ENCODE measurements at regions not wholly inside any gene's neighbourhood (a gene's known extent, or its start where the extent isn't known, plus 50 kb on each side); places are given as distances from the start of the nearest gene placed in this dataset.

GRCh38 chr3:59596741-59597140 lies 546.9 kb upstream of the CFAP20DC start:
- TF ChIP-seq EZH2 (IDR thresholded peaks at IDR 0.05) (no peak), POLR2AphosphoS5 (IDR thresholded peaks at IDR 0.05; ENCODE audit: borderline replicate concordance, low read depth, low read length) (no peak), FOXP2 (optimal IDR thresholded peaks at IDR 0.05; ENCODE audit: control extremely low read depth, extremely low read length, insufficient read depth) (no peak)
